Ishikawa (cell line): ENCODE measurements at regions not wholly inside any gene's neighbourhood (a gene's known extent, or its start where the extent isn't known, plus 50 kb on each side); places are given as distances from the start of the nearest gene placed in this dataset.
A peak's percentile ranks its signal among the peaks of the same experiment; 100 is the strongest.

ENCODE experiments used
- CEBPB ChIP-seq: IDR thresholded peaks from 2 replicates; pipeline ENCODE4 v1.6.1; 2012
- CREB1 ChIP-seq: IDR thresholded peaks from 2 replicates; pipeline ENCODE4 v1.6.1; 2012; ENCODE audit warnings: low read depth
- EGR1 ChIP-seq: IDR thresholded peaks from 2 replicates; pipeline ENCODE4 v1.6.1; 2012
- EP300 ChIP-seq: IDR thresholded peaks from 2 replicates; pipeline ENCODE4 v1.6.1; 2012; ENCODE audit warnings: borderline replicate concordance
- FOXM1 ChIP-seq: IDR thresholded peaks from 2 replicates; pipeline ENCODE4 v1.6.1; 2012; ENCODE audit warnings: low read depth, borderline replicate concordance
- MAX ChIP-seq: IDR thresholded peaks from 2 replicates; pipeline ENCODE4 v1.6.1; 2012
- NFIC ChIP-seq: IDR thresholded peaks from 2 replicates; pipeline ENCODE4 v1.6.1; 2012
- RAD21 ChIP-seq: IDR thresholded peaks from 2 replicates; pipeline ENCODE4 v1.6.1; 2012; ENCODE audit warnings: low read depth
- REST ChIP-seq: IDR thresholded peaks from 2 replicates; pipeline ENCODE4 v1.6.1; 2012; ENCODE audit warnings: low read depth, mild to moderate bottlenecking
- TAF1 ChIP-seq: IDR thresholded peaks from 2 replicates; pipeline ENCODE4 v1.6.1; 2012; ENCODE audit warnings: low read depth, mild to moderate bottlenecking
- TCF12 ChIP-seq: IDR thresholded peaks from 2 replicates; pipeline ENCODE4 v1.6.1; 2012; ENCODE audit warnings: low read depth
- TEAD4 ChIP-seq: IDR thresholded peaks from 2 replicates; pipeline ENCODE4 v1.6.1; 2012
- USF1 ChIP-seq: IDR thresholded peaks from 2 replicates; pipeline ENCODE4 v1.6.1; 2012
- YY1 ChIP-seq: IDR thresholded peaks from 2 replicates; pipeline ENCODE4 v1.6.1; 2012; ENCODE audit warnings: low read depth
- ZBTB7A ChIP-seq: IDR thresholded peaks from 2 replicates; pipeline ENCODE4 v1.6.1; 2012; ENCODE audit warnings: low read depth

GRCh38 chr21:16577975-16578374 lies 848.2 kb downstream of the USP25 start:
- TF ChIP-seq MAX (no peak), EGR1 (no peak), CREB1 (no peak), RAD21 (no peak), FOXM1 (no peak), ZBTB7A (no peak), EP300 (no peak), NFIC (no peak), CEBPB (no peak), TAF1 (no peak), USF1 (no peak), YY1 (no peak), TEAD4 (no peak), TCF12 (no peak), REST (no peak)

GRCh38 chr21:16578912-16579311 lies 849.1 kb downstream of the USP25 start:
- TF ChIP-seq ZBTB7A: no peak
- no peak for TF ChIP-seq FOXM1
- TF ChIP-seq CEBPB: no peak
- no peak for TF ChIP-seq REST
- TF ChIP-seq YY1: no peak
- no peak for TF ChIP-seq RAD21
- TF ChIP-seq TEAD4: no peak
- no peak for TF ChIP-seq NFIC
- no peak for TF ChIP-seq CREB1
- no peak for TF ChIP-seq TAF1
- TF ChIP-seq TCF12: no peak
- TF ChIP-seq MAX: no peak
- no peak for TF ChIP-seq USF1

- TF ChIP-seq TCF12 (peak; percentile 34; the same call in 1 of the 2 replicates), YY1 (no peak)
These were observed 849.8 kb downstream of the USP25 start for GRCh38 chr21:16579538-16579937.

GRCh38 chr21:16580661-16581060 lies 850.9 kb downstream of the USP25 start:
- TF ChIP-seq ZBTB7A (no peak), EP300 (no peak), FOXM1 (no peak), YY1 (no peak)

- TF ChIP-seq YY1 (no peak), NFIC (no peak), EGR1 (no peak), TAF1 (no peak), FOXM1 (no peak), MAX (no peak)
These were observed 853.8 kb downstream of the USP25 start for GRCh38 chr21:16583556-16583955.

- TF ChIP-seq CREB1 (no peak), FOXM1 (no peak), EGR1 (no peak), USF1 (no peak), TCF12 (no peak), REST (no peak)
These were observed 855.0 kb downstream of the USP25 start for GRCh38 chr21:16584756-16585155.
